Stomach smooth muscle (tissue), 2 donors: ENCODE measurements at regions not wholly inside any gene's neighbourhood (a gene's known extent, or its start where the extent isn't known, plus 50 kb on each side); places are given as distances from the start of the nearest gene placed in this dataset.
"Not testable (repeated sequence)": the region's sequence is repeated elsewhere in the genome, so short reads cannot be mapped to it uniquely, and the experiment has no call there.

Experiments used
- H3K27ac ChIP-seq: one replicate; pipeline ENCODE4 v1.7.0; 2013; ENCODE audit warnings: mild to moderate bottlenecking, low read length, inconsistent platforms
- H3K27me3 ChIP-seq, 2 donors: one replicate each; pipeline ENCODE4 v1.7.0; 2013; ENCODE audit warnings: low read length in 2 of 2; ENCODE audit not compliant: insufficient read depth in 2 of 2, control insufficient read depth in 1 of 2
- H3K36me3 ChIP-seq, 2 donors: one replicate each; pipeline ENCODE4 v1.7.0; 2013; ENCODE audit warnings: low read length in 2 of 2; ENCODE audit not compliant: control insufficient read depth in 2 of 2, insufficient read depth in 2 of 2
- H3K4me1 ChIP-seq: one replicate; pipeline ENCODE4 v1.7.0; 2013; ENCODE audit warnings: low read length; ENCODE audit not compliant: control insufficient read depth, insufficient read depth
- H3K4me3 ChIP-seq, 2 donors: one replicate each; pipeline ENCODE4 v1.7.0; 2013; ENCODE audit warnings: low read length in 2 of 2
- H3K9ac ChIP-seq, 2 donors: one replicate each; pipeline ENCODE4 v1.7.0; 2013; ENCODE audit warnings: low read length in 2 of 2, mild to moderate bottlenecking in 1 of 2
- H3K9me3 ChIP-seq, 2 donors: one replicate each; pipeline ENCODE4 v1.7.0; 2013; ENCODE audit warnings: low read length in 2 of 2; ENCODE audit not compliant: control insufficient read depth in 2 of 2
- donor health status: healthy.
- donor health status: Pancreatic carcinoma.

- Histone ChIP-seq H3K36me3 (no peaks in the 10 kb centered on the region), H3K27me3 (no peaks in the 10 kb centered on the region), H3K4me3 (no peak overlapping the region), H3K9me3 (no peaks in the 10 kb centered on the region), H3K9ac (no peak overlapping the region), H3K27ac (no peak overlapping the region), H3K4me1 (peaks cover 6% of the 10 kb centered on the region)
Measured at GRCh38 chr15:66865622-66866611, 163.9 kb downstream of the SMAD6 start.

GRCh38 chr15:66866656-66867055 lies 164.6 kb downstream of the SMAD6 start:
- no peaks in the 10 kb centered on the region for H3K9me3 ChIP-seq
- H3K4me1 ChIP-seq = peaks cover 2% of the 10 kb centered on the region
- no peaks in the 10 kb centered on the region for H3K27me3 ChIP-seq
- no peak overlapping the region for H3K27ac ChIP-seq
- H3K4me3 ChIP-seq = no peak overlapping the region
- no peak overlapping the region for H3K9ac ChIP-seq
- H3K36me3 ChIP-seq = no peaks in the 10 kb centered on the region

- H3K9me3 ChIP-seq = no peaks in the 10 kb centered on the region
- no peak overlapping the region for H3K4me3 ChIP-seq
- H3K9ac ChIP-seq = no peak overlapping the region
- no peak overlapping the region for H3K27ac ChIP-seq
- no peaks in the 10 kb centered on the region for H3K27me3 ChIP-seq
- peaks cover 2% of the 10 kb centered on the region for H3K4me1 ChIP-seq
- no peaks in the 10 kb centered on the region for H3K36me3 ChIP-seq
Measured at GRCh38 chr15:66868918-66869317, 166.9 kb downstream of the SMAD6 start.

- no peaks in the 10 kb centered on the region for H3K9me3 ChIP-seq
- H3K27me3 ChIP-seq = no peaks in the 10 kb centered on the region
- H3K27ac ChIP-seq = no peak overlapping the region
- H3K4me3 ChIP-seq = no peak overlapping the region
- no peak overlapping the region for H3K9ac ChIP-seq
- H3K4me1 ChIP-seq = peaks cover under 1% of the 10 kb centered on the region
- H3K36me3 ChIP-seq = no peaks in the 10 kb centered on the region
Measured at GRCh38 chr15:66870880-66871388, 168.9 kb downstream of the SMAD6 start.

- Histone ChIP-seq H3K36me3 (no peaks in the 10 kb centered on the region), H3K4me1 (peaks cover 5% of the 10 kb centered on the region), H3K9ac (no peak overlapping the region), H3K4me3 (no peak overlapping the region), H3K27ac (no peak overlapping the region), H3K27me3 (no peaks in the 10 kb centered on the region), H3K9me3 (no peaks in the 10 kb centered on the region)
Measured at GRCh38 chr15:66872405-66872804, 170.4 kb downstream of the SMAD6 start.

GRCh38 chr15:66873331-66873730 lies 171.3 kb downstream of the SMAD6 start:
- not testable (repeated sequence) for H3K9ac ChIP-seq, H3K27me3 ChIP-seq, H3K36me3 ChIP-seq, H3K9me3 ChIP-seq, H3K27ac ChIP-seq, H3K4me3 ChIP-seq
- H3K4me1 ChIP-seq = peaks cover 13% of the 10 kb centered on the region

GRCh38 chr15:66873856-66874255 lies 171.8 kb downstream of the SMAD6 start:
- H3K27me3 ChIP-seq = no peaks in the 10 kb centered on the region
- H3K4me1 ChIP-seq = peaks cover 13% of the 10 kb centered on the region
- H3K27ac ChIP-seq = no peak overlapping the region
- H3K9me3 ChIP-seq = no peaks in the 10 kb centered on the region
- no peak overlapping the region for H3K4me3 ChIP-seq
- H3K36me3 ChIP-seq = no peaks in the 10 kb centered on the region
- no peak overlapping the region for H3K9ac ChIP-seq

- Histone ChIP-seq H3K4me3 (no peak overlapping the region), H3K36me3 (no peaks in the 10 kb centered on the region), H3K27me3 (no peaks in the 10 kb centered on the region), H3K9ac (no peak overlapping the region), H3K9me3 (no peaks in the 10 kb centered on the region), H3K27ac (no peak overlapping the region), H3K4me1 (peaks cover 13% of the 10 kb centered on the region)
Measured at GRCh38 chr15:66875588-66876420, 173.8 kb downstream of the SMAD6 start.

- no peaks in the 10 kb centered on the region for H3K36me3 ChIP-seq
- no peak overlapping the region for H3K27ac ChIP-seq
- no peaks in the 10 kb centered on the region for H3K9me3 ChIP-seq
- H3K4me1 ChIP-seq = peaks cover 13% of the 10 kb centered on the region
- no peak overlapping the region for H3K9ac ChIP-seq
- no peaks in the 10 kb centered on the region for H3K27me3 ChIP-seq
- no peak overlapping the region for H3K4me3 ChIP-seq
Measured at GRCh38 chr15:66876421-66876730, 174.3 kb downstream of the SMAD6 start.

GRCh38 chr15:66876731-66877476 lies 174.9 kb downstream of the SMAD6 start:
- Histone ChIP-seq H3K27me3 (no peaks in the 10 kb centered on the region), H3K9me3 (no peaks in the 10 kb centered on the region), H3K36me3 (no peaks in the 10 kb centered on the region), H3K4me1 (peaks cover 13% of the 10 kb centered on the region), H3K4me3 (no peak overlapping the region), H3K27ac (no peak overlapping the region), H3K9ac (no peak overlapping the region)
